GM12872 (cell line): ENCODE measurements at regions not wholly inside any gene's neighbourhood (a gene's known extent, or its start where the extent isn't known, plus 50 kb on each side); places are given as distances from the start of the nearest gene placed in this dataset.

Experiments used
- CTCF ChIP-seq: IDR thresholded peaks from 3 replicates; pipeline ENCODE4 v1.5.1; 2011; ENCODE audit warnings: low read depth, mild to moderate bottlenecking, low read length, moderate library complexity; ENCODE audit not compliant: insufficient read depth

- TF ChIP-seq CTCF: no peak
These were observed 205.3 kb upstream of the CDH20 start for GRCh38 chr18:61127714-61128467.

GRCh38 chr18:61129001-61129400, 204.2 kb upstream of the CDH20 start:
- no peak for TF ChIP-seq CTCF

GRCh38 chr18:61132031-61132430, 201.2 kb upstream of the CDH20 start:
- TF ChIP-seq CTCF: no peak

GRCh38 chr18:61133783-61134182, 199.4 kb upstream of the CDH20 start:
- no peak for TF ChIP-seq CTCF

- TF ChIP-seq CTCF: no peak
These were observed 196.4 kb upstream of the CDH20 start for GRCh38 chr18:61136711-61137251.

GRCh38 chr18:61141691-61142090, 191.5 kb upstream of the CDH20 start:
- no peak for TF ChIP-seq CTCF

- no peak for TF ChIP-seq CTCF
These were observed 184.9 kb upstream of the CDH20 start for GRCh38 chr18:61148322-61148721.
